ENCODE measurements at regions not wholly inside any gene's neighbourhood (a gene's known extent, or its start where the extent isn't known, plus 50 kb on each side); places are given as distances from the start of the nearest gene placed in this dataset.

- DNase-seq (ENCODE audit: low read depth in 3 of 3, low spot score in 2 of 3), result no peak
Observed at GRCh38 chr3:118541796-118542195, 492.9 kb downstream of the IGSF11 start.

DNA sequence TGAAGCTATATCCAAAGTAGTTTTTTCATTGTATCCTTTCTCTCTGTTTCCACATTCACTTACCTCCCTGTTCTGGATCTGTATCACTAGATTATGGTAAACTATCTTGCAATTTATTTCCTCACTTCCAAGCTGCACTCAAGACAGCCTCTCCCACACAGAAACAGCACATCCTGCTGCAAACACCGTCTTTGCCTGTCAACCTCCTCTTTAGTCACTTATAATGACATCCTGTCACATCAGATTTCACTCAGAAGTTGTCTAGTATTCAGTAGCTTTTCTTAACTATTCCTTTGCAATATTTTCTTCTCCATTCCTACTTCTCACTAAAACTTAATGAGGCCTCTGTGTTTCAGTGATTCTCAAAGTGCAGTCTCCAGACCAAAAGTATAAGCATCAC lies 490.8 kb downstream of the IGSF11 start:
- no peak for DNase-seq (ENCODE audit: low read depth in 3 of 3, low spot score in 2 of 3)

GRCh38 chr3:118544458-118544857 lies 490.2 kb downstream of the IGSF11 start:
- DNase-seq (ENCODE audit: low read depth in 3 of 3, low spot score in 2 of 3), result no peak

DNA sequence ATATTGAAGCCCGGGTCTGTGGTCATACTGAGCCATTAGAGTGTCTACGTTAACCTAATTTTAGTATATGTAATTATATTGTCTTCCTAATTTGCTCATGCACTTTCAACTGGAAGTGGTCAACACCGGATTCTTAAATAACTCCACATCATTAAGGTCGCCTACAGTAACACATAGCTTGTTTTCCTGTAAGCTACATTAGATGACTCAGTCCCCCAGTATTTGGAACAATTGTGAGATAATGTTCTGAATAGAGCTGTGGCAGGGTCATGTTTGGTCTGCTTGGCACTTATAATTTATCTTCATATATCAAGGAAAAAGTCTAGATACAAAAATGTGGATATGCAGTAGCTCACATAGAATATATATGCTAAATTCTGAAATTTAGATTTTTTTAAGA lies 486.2 kb downstream of the IGSF11 start:
- no peak for DNase-seq (ENCODE audit: low read depth in 3 of 3, low spot score in 2 of 3)

GRCh38 chr3:118550122-118550521 lies 484.5 kb downstream of the IGSF11 start:
- no peak for DNase-seq (ENCODE audit: low read depth in 3 of 3, low spot score in 2 of 3)

DNA sequence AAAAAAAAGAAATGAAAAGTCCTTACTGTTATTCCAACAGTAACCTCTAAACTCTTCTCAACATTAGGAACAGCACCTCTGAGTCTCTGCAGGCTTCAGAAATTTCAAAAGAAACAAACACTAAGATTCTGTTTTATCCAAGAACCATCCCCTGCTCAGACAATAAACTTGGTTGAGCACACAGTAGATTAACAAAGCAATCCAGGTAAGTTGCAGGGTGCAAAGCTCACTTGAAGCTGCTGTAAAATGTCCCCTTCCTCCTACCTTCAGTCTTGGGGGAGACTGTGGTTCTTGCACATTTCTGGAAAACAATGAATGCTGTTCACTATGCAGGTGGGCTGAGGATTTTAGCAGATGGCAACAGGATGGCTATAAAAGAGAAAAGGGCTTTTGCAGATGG lies 484.1 kb downstream of the IGSF11 start:
- DNase-seq (ENCODE audit: low read depth in 3 of 3, low spot score in 2 of 3), result no peak

- no peak for DNase-seq (ENCODE audit: low read depth in 3 of 3, low spot score in 2 of 3)
Observed at GRCh38 chr3:118554148-118554838, 480.4 kb downstream of the IGSF11 start.

DNA sequence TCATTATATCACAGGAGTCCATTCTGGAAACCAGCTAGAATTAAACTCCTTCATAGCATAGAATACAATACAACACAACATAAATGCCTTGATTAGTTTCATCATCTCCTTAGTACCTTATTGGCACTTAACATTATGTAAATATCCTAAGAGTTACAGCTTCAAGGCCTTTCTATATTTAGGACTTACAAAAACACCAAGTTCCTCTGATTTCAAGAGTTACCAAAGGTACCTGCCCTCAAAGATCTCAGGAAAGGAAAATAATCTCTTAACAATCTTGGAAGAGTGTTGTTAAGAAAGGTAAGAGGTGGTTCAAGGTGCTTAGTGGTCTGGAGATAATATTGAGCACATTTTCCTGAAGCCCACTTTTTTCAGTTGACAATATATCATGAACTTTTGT lies 477.7 kb downstream of the IGSF11 start:
- DNase-seq (ENCODE audit: low read depth in 3 of 3, low spot score in 2 of 3), result no peak

DNA sequence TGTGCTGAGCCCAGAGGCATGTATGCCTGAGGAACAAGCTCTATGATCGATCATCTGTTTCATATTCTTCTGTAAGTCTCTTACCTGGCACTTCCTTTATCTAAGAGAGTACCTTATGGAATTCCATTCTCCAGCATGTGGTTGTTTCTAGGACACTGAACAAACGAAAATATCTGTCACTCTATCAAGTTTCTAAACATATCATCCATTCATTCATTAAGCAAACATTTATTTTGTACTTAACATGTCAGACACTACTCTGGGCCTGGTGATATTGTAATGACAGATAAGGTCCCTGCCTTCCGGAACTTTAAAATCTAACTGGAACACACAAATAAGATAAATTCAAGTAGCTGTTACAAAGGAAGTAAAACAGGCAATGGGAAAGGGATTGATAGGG lies 477.1 kb downstream of the IGSF11 start:
- no peak for DNase-seq (ENCODE audit: low read depth in 3 of 3, low spot score in 2 of 3)

- DNase-seq (ENCODE audit: low read depth in 3 of 3, low spot score in 2 of 3), result no peak
Observed at GRCh38 chr3:118559286-118559685, 475.4 kb downstream of the IGSF11 start.

- DNase-seq (ENCODE audit: low read depth in 3 of 3, low spot score in 2 of 3), result no peak
Observed at GRCh38 chr3:118564800-118565199, 469.8 kb downstream of the IGSF11 start.

DNA sequence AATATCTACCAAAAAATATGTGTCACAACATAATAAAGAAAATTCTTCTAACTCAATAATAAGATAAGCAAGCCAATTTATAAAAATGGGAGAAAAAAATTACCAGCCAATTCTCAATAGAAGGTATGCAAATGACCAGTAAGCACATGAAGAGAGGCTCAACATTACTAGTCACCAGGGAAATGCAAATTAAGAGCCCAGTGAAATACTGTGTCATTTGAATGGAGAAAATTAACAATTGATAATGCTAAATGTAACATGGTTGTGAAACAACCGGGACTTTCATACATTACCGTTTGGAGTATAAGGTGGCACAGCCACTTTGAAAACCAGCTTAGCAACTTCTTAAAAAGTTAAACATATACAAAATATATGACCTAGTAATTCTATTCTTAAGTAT lies 460.7 kb downstream of the IGSF11 start:
- no peak for DNase-seq (ENCODE audit: low read depth in 3 of 3, low spot score in 2 of 3)

GRCh38 chr3:118577055-118577777 lies 457.4 kb downstream of the IGSF11 start:
- peak; percentile 47 to 58 (median 55) for DNase-seq (ENCODE audit: low read depth in 3 of 3, low spot score in 2 of 3)

GRCh38 chr3:118578559-118578958 lies 456.1 kb downstream of the IGSF11 start:
- no peak for DNase-seq (ENCODE audit: low read depth in 3 of 3, low spot score in 2 of 3)

DNA sequence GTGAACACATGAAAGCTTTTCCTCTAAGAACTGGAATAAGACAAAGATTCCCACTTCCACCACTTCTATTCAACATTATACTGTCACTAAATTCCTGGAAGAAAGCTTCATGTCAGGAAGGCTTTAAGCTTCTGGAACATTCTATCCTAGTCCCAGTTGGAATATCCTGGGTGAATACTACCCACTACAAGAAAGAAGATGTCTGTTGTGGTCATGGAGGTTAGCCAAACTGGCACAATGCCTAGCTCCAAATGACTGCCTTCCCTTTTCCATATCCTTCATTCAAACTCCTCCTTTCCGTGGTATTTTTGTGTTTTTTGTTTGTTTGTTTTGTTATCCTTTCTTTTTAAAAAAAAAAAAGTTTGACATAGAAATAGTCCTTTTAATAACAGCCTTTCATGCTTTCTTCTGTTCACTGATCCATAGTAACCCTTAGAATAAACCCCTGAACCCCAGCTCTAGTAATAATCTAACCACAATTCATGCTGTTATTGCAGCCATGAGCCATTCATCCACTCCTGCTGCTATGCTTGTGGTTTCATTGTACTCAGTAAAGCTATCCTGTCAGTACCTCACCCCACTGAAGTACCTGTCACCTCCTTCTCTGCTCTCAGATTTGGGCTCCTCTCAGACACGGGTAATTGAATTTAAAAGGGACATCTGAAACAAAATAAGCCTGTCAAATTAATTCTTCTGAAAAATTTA lies 447.5 kb downstream of the IGSF11 start:
- no peak for DNase-seq (ENCODE audit: low read depth in 3 of 3, low spot score in 2 of 3)

DNA sequence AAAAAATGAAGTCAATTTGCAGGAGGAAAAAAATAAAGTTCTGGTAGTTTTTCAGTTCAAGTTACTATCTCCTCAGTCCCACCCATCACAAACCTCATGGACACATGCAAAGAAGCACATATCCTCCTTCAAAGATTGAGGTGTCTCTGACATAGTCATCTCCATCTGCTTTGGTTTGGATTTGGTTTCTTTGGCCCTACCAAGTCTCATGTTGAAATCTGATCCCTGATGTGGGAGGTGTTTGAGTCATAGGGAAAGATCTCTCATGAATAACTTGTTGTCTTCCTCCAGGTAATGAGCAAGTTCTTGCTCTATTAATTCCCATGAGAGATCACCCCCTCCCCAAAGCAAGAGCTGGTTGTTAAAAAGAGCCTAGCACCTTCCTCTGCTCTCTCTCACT lies 446.8 kb downstream of the IGSF11 start:
- no peak for DNase-seq (ENCODE audit: low read depth in 3 of 3, low spot score in 2 of 3)

- DNase-seq (ENCODE audit: low read depth in 3 of 3, low spot score in 2 of 3), result no peak
Observed at GRCh38 chr3:118593277-118593670, 441.4 kb downstream of the IGSF11 start.

- DNase-seq (ENCODE audit: low read depth in 3 of 3, low spot score in 2 of 3), result no peak
Observed at GRCh38 chr3:118597184-118597583, 437.5 kb downstream of the IGSF11 start.

GRCh38 chr3:118607915-118608820 lies 426.5 kb downstream of the IGSF11 start:
- no peak for DNase-seq (ENCODE audit: low read depth in 3 of 3, low spot score in 2 of 3)

DNA sequence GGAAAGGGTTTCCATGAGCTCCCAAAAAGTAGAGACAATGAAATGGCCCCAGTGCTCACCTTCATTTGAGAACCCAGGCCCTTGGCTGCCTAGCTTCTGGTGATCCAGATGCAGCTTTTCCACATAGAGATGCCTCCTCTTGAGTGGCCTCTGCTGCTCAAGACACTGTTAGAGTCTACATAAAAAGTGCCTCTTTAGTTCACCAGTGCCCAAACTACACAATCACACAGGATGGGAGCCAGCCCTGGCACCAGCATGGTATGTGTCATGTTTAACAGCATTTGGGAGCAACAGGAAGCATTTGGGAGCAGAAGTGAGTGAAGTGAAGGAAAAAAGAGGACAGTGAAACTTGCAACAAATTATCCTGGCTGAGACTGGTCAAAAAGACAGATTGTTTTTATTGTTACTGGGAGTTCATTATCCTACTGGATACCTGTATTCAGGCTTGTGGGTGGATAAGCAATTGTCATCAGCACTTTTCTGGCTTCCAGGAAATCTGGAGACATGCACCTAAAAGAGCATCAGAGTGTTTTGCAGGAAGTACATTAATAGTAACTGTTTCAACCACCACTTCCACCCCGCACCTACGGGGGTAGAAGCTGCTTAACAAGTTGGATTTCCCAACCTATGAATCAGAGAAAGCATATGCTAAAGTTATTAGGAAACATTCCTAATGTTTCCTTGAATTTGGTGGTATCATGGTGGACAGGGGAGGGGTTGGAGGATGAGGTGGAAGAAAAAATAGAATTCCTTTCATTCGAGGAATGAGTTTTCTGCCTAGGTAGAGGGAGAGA lies 416.2 kb downstream of the IGSF11 start:
- DNase-seq (ENCODE audit: low read depth in 3 of 3, low spot score in 2 of 3), result no peak

All from right renal cortex interstitium (tissue), 3 donors.